Stimulated activated naive B cell treated with anti-CD40 and anti-IgM and Interleukin-4, amounts not matched to agents 10 μg/mL and 1 μg/mL and 100 μg/mL, for 72 hours (primary cell): ENCODE measurements at regions not wholly inside any gene's neighbourhood (a gene's known extent, or its start where the extent isn't known, plus 50 kb on each side); places are given as distances from the start of the nearest gene placed in this dataset.

Experiments used
- ATAC-seq, 2 donors: fragments of 150-1000 bp; cut with Tn5 transposase; replicated peaks; 2 replicates each; pipeline ENCODE4 v1.10.0; 2021; ENCODE audit warnings: moderate library complexity in 1 of 2
- DNase-seq: peaks from one replicate; pipeline ENCODE4 v3.0.0; 2021
- H3K27ac Mint-ChIP-seq: one replicate; pipeline ENCODE4 v1.8.0; 2022; ENCODE audit warnings: mild to moderate bottlenecking, mixed read lengths
- H3K27me3 Mint-ChIP-seq, 2 donors: one replicate each; pipeline ENCODE4 v1.8.0; 2022; ENCODE audit warnings: mixed read lengths in 2 of 2
- H3K36me3 Mint-ChIP-seq, 2 donors: one replicate each; pipeline ENCODE4 v1.8.0; 2022; ENCODE audit warnings: mixed read lengths in 2 of 2, mild to moderate bottlenecking in 1 of 2
- H3K4me1 Mint-ChIP-seq, 2 donors: one replicate each; pipeline ENCODE4 v1.8.0; 2022; ENCODE audit warnings: mixed read lengths in 2 of 2, mild to moderate bottlenecking in 1 of 2
- H3K4me3 Mint-ChIP-seq, 2 donors: one replicate each; pipeline ENCODE4 v1.8.0; 2022; ENCODE audit warnings: mild to moderate bottlenecking in 2 of 2, mixed read lengths in 2 of 2, moderate library complexity in 1 of 2
- H3K9me3 Mint-ChIP-seq, 2 donors: one replicate each; pipeline ENCODE4 v1.8.0; 2022; ENCODE audit warnings: mixed read lengths in 2 of 2, mild to moderate bottlenecking in 1 of 2

DNA sequence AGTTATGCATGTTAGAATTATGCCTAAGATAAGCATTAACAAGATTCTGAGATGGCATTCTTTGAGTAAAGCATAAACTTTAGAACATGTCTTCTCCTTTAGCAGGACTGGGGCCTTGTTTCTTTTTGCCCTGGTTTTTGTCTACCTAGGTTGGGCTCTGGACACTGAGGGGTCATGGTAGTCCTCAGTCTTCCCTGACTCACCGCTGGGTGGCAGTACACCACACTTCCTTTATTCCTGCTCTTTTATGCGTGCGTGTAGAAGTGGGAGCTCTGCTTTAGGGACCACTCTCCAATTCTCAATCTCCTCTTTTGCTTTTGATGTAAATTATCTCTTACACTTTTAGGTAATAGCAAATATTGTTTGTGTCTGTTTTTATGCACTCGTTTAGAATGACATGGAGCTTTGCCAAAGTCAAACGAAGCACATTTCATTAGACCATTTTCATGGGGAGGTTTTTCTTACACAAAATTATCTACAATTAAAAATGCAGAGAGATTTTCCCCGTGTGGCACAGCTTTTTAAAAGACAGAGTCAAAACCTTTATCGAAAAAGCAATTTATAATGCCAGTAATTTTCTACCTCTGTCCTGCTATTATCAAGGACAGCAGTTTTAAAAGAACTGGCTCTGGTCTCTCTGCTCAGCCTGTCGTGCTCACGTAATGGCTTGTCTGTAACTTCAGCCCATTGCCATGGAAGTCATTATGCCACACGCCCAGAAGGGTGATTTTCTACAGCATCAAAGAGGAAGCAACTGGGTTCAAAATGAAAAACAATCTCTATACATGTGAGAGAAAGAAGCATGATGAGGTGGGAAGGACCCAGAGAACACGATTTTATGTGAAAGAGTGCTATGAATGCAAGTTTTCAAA is 413.9 kb downstream of the COG6 start:
- peak; percentile 80 to 81 for ATAC-seq
- H3K4me3 Mint-ChIP-seq, result peak overlapping the region in 1 of 2 donors; percentile 28

DNA sequence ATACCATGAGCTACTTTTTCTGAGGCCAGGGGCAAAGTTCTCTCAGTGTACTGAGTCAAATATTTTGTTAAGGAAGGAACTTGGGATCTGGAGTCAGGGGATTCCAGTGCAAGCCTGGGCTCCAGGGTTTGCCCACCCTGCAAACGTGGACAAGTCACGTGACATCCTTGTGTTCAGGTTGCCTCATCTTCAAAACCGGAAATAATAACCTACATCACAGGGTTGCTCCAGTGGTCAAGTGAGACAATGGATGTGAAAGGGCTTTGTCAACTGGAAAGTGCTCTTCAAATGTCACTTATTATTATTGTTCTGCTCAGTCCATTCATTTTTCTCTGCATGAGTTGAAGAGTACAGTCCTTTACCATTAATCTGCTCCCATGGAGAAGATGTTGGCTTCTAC is 414.9 kb downstream of the COG6 start:
- ATAC-seq (peak in 1 of 2 donors; percentile 40), DNase-seq (no peak)
- Mint-ChIP-seq H3K4me3 (no peak overlapping the region), H3K27me3 (no peaks in the 10 kb centered on the region), H3K9me3 (no peaks in the 10 kb centered on the region), H3K4me1 (peaks cover 15 to 18% of the 10 kb centered on the region in 2 donors), H3K36me3 (no peaks in the 10 kb centered on the region), H3K27ac (no peak overlapping the region)

More for the DNA sequence above, 413.9 kb downstream of the COG6 start:
- no peaks in the 10 kb centered on the region for H3K27me3 Mint-ChIP-seq
- DNase-seq, result peak; percentile 47
- peak overlapping the region; percentile 38 for H3K27ac Mint-ChIP-seq
- H3K36me3 Mint-ChIP-seq, result no peaks in the 10 kb centered on the region
- no peaks in the 10 kb centered on the region for H3K9me3 Mint-ChIP-seq
- H3K4me1 Mint-ChIP-seq, result peaks cover 22 to 28% of the 10 kb centered on the region in 2 donors

DNA sequence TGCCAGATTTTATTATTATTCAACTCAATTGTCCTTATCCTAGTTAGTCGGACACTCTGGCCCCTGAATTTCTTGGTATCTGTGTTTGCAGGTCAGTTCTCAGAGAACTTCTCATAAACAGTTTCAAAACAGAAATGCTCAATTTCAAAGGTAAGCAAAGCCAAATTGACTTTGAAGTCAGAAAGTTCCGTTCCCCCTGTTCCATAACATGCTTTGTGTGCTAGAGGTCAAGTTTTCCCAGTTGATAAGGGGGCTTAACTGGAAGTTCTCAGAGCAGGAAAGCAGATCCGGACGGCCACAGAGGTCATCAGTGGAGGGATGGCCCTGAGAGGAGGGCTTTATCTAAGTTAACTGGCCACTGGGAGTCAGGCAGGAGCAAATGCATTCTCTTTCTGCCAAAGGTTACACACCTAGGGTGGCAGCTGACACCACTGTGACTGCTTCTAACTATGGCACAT is 417.2 kb downstream of the COG6 start:
- Mint-ChIP-seq H3K27me3 (no peaks in the 10 kb centered on the region), H3K4me1 (peaks cover 20 to 28% of the 10 kb centered on the region in 2 donors), H3K27ac (no peak overlapping the region), H3K36me3 (no peaks in the 10 kb centered on the region), H3K9me3 (no peaks in the 10 kb centered on the region), H3K4me3 (no peak overlapping the region)
- no peak for DNase-seq
- no peak for ATAC-seq

DNA sequence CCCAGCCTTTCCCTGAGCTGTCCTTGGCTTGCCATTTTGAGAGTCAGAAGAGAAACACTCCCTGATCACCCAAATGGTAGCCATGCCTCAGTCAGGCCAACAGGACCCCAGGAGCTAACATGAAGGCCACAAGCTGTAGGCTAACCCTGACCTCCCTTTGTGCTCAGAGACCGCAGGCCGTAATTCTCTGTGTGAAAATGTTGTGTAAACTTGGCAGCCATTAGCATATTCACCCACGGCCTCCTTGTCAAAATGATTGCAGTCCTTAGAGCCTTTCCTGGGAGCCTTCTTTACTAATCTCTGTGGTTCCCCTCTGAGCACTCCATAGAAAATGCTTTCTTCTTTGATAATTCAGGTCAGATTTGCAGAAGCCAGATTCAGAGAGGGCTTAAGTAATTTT is 418.9 kb downstream of the COG6 start:
- no peak for DNase-seq
- Mint-ChIP-seq H3K4me3 (no peak overlapping the region), H3K27me3 (no peaks in the 10 kb centered on the region), H3K9me3 (no peaks in the 10 kb centered on the region), H3K4me1 (peaks cover 14 to 25% of the 10 kb centered on the region in 2 donors), H3K36me3 (no peaks in the 10 kb centered on the region), H3K27ac (no peak overlapping the region)
- ATAC-seq, result no peak

DNA sequence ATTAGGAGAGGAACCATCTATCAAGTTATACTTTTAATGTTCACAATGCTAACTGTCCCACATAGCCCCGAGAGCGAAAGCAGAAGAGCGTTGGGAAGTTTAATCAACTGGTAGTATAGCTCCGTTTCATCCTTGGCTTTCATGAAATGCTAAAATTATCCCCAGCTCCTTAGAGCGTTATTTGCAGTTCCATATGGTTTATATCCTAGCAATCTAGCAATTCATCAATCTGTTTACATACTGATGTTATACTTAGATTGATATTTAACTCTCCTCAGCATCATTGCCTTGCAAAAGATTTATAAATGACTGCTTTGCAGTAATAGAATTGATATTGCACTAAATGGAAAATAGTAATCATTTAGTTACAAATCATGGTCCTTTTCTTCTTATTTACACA is 419.8 kb downstream of the COG6 start:
- Mint-ChIP-seq H3K36me3 (no peaks in the 10 kb centered on the region), H3K27ac (no peak overlapping the region), H3K27me3 (no peaks in the 10 kb centered on the region), H3K4me3 (no peak overlapping the region), H3K9me3 (no peaks in the 10 kb centered on the region), H3K4me1 (peaks cover 11 to 19% of the 10 kb centered on the region in 2 donors)
- DNase-seq (no peak), ATAC-seq (no peak)

DNA sequence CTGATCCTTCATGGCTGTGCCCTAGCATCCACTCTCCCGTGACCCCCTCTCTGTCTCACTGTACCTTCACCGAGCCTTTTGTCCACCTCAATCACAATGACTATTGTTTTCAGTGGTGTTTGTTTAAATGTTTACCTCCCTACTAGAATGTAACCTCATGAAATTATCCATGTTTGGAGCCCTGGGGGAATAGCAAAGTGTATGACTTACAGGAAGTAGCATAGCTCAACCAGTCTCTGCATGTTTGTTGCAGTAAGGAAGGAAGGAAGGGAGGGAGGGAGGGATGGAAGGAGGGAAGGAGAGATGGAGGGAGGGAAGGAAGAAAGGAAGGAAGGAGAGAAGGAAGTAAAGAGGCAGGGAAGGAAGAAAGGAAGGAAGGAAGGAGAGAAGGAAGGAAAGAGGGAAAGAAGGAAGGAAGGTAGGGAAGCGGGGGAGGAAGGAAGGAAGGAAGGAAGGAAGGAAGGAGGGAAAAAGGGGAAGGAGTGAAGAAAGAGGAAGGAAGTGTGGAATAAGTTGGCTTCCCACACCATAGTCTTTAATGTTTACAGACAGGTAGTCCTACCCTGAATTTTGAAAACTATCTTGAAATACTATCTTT is 421.4 kb downstream of the COG6 start:
- Mint-ChIP-seq H3K4me1 (peaks cover 7 to 13% of the 10 kb centered on the region in 2 donors), H3K27me3 (no peaks in the 10 kb centered on the region), H3K36me3 (no peaks in the 10 kb centered on the region), H3K27ac (no peak overlapping the region), H3K4me3 (no peak overlapping the region), H3K9me3 (no peaks in the 10 kb centered on the region)
- DNase-seq, result no peak
- no peak for ATAC-seq

DNA sequence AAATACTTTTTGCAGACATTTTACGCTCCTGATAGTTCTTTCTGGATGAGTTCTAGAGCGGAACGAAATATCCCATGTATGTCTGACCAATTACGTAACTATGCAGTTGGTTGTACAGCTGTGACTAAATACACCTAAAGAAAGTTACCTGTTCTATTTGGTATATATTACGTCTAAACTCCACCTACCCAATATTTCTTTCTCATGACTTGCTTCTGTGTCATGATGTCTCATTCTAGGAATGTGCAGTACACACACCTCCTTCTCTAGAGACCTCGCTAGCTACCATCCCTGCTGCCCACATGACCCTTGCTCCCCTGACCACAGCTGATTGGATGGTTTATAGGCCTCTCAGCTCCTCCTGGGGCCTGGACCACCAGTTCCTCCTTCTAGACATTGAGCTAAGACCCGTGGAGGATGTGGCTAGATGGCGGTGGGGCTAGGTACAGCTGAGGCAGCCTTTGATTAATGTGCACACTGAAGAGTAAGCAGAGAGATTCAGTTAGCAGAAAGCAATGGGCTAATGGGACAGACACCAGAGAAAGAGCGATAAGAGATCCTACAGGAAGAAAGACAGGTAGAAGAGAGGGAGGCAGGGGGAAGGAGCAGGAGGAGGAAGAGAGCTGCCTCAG is 422.1 kb downstream of the COG6 start:
- Mint-ChIP-seq H3K27me3 (no peaks in the 10 kb centered on the region), H3K27ac (no peak overlapping the region), H3K9me3 (no peaks in the 10 kb centered on the region), H3K4me3 (no peak overlapping the region), H3K4me1 (peaks cover 7 to 13% of the 10 kb centered on the region in 2 donors), H3K36me3 (peaks cover 0 to under 1% of the 10 kb centered on the region in 2 donors)
- DNase-seq, result no peak
- no peak for ATAC-seq

DNA sequence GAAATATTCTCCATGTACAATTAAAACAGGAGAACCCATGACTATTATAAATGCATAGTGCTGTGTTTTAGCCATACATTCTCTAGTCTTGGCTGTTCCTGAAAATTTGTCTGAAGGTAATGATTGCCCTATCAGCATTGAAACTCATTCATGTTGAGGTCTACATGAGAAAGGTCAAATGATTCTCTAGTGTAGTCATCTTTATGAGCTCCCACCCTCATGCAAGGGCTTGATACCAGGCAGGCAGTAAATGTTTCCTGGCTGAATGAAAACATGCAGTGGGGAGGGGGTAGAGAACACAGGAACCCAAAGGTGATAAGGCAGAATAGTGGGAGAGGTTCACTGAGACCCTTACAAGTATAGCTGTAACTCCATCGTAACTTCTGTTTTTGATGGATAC is 424.3 kb downstream of the COG6 start:
- Mint-ChIP-seq H3K4me1 (peaks cover 7 to 13% of the 10 kb centered on the region in 2 donors), H3K4me3 (no peak overlapping the region), H3K9me3 (no peaks in the 10 kb centered on the region), H3K27ac (no peak overlapping the region), H3K27me3 (no peaks in the 10 kb centered on the region), H3K36me3 (peaks cover 0 to 3% of the 10 kb centered on the region in 2 donors)
- no peak for DNase-seq
- ATAC-seq, result no peak

DNA sequence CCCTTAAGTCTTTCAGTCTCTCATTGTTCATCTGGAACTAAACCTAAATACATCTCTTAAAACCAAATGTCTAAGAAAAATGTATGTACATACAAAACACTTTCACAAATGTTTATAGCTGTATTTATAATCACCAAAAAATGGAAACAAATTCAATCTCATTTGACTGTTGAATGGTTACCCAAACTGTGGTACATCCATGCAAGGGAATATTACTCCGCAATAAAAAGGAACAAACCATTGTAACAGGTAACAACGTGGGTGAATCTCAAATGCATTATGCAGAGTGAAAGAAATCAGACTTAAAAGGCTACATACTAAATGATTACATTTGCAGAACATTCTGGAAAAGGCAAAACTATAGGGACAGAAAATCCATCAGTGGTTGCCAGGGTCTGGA is 425.2 kb downstream of the COG6 start:
- no peak for ATAC-seq
- peaks cover 7 to 13% of the 10 kb centered on the region in 2 donors for H3K4me1 Mint-ChIP-seq
- H3K4me3 Mint-ChIP-seq, result no peak overlapping the region
- H3K9me3 Mint-ChIP-seq, result no peaks in the 10 kb centered on the region
- no peaks in the 10 kb centered on the region for H3K27me3 Mint-ChIP-seq
- H3K36me3 Mint-ChIP-seq, result peaks cover 0 to 3% of the 10 kb centered on the region in 2 donors
- no peak overlapping the region for H3K27ac Mint-ChIP-seq
- no peak for DNase-seq

DNA sequence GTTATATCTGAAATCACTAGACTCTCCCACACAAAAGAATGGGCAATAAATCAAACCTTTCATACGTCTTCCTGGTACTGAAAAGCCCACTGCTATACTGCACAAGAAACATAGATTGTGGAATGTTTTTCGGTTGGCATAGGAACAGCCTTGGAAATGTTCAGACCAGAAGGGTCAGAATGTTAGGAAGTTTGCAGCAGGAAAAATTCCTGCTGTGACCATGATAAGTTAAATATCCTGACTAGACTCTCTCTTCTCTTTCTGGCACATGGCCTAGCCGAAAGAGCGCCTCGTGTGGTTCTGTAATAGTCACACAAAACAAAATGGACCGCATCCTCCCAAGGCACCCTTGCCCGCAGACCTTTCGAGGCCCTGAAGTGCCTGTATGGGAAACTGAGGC is 427.2 kb downstream of the COG6 start:
- peaks cover 1 to 3% of the 10 kb centered on the region in 2 donors for H3K36me3 Mint-ChIP-seq
- H3K27ac Mint-ChIP-seq, result no peak overlapping the region
- DNase-seq (no peak), ATAC-seq (no peak)
- no peak overlapping the region for H3K4me3 Mint-ChIP-seq
- H3K27me3 Mint-ChIP-seq, result no peaks in the 10 kb centered on the region
- H3K4me1 Mint-ChIP-seq, result peaks cover 1 to 3% of the 10 kb centered on the region in 2 donors
- H3K9me3 Mint-ChIP-seq, result no peaks in the 10 kb centered on the region

DNA sequence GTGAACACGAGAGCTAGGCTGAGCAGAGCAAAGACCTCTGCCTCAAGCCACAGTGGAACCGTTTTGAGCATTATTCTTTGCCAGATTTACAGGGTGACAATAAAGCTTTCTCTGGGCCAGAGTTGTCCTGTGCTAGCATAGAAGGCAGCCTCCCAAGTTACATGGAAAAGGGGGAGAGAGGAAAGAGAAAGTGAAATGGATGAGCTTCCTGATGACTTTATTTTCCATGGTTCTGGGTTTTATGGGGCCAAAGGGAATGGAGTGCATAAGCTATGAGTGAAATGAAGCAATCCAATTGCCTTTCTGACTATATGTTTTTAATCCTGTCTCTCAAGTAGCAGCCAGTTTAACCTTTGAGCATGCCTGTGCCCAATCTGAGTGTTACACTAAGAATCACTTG is 428.4 kb downstream of the COG6 start:
- ATAC-seq, result no peak
- Mint-ChIP-seq H3K27me3 (no peaks in the 10 kb centered on the region), H3K4me3 (no peak overlapping the region), H3K27ac (no peak overlapping the region), H3K4me1 (no peaks in the 10 kb centered on the region), H3K9me3 (no peaks in the 10 kb centered on the region), H3K36me3 (peaks cover 1 to 3% of the 10 kb centered on the region in 2 donors)
- DNase-seq, result no peak

DNA sequence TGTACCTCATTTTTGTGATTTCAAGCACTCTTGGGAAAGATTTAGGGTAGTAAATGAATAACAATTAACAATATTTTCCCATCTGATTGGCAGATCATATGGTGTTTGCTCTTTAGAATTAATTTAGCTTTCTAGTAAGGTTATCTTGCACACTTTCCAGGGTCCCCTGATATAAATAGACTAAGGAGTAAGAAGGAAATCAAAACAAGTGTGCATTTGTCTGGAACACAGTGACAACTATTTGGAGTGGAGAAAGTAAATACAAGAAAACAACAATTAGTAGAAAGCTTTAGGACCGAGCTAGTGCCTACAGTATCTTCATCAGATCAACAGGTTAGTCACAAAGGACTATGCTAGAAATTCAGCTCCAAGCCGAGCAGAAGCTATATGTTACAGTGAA is 429.5 kb downstream of the COG6 start:
- no peaks in the 10 kb centered on the region for H3K4me1 Mint-ChIP-seq
- H3K27me3 Mint-ChIP-seq, result no peaks in the 10 kb centered on the region
- no peak overlapping the region for H3K27ac Mint-ChIP-seq
- no peak for ATAC-seq
- H3K9me3 Mint-ChIP-seq, result no peaks in the 10 kb centered on the region
- peaks cover 1 to 3% of the 10 kb centered on the region in 2 donors for H3K36me3 Mint-ChIP-seq
- no peak overlapping the region for H3K4me3 Mint-ChIP-seq
- no peak for DNase-seq

DNA sequence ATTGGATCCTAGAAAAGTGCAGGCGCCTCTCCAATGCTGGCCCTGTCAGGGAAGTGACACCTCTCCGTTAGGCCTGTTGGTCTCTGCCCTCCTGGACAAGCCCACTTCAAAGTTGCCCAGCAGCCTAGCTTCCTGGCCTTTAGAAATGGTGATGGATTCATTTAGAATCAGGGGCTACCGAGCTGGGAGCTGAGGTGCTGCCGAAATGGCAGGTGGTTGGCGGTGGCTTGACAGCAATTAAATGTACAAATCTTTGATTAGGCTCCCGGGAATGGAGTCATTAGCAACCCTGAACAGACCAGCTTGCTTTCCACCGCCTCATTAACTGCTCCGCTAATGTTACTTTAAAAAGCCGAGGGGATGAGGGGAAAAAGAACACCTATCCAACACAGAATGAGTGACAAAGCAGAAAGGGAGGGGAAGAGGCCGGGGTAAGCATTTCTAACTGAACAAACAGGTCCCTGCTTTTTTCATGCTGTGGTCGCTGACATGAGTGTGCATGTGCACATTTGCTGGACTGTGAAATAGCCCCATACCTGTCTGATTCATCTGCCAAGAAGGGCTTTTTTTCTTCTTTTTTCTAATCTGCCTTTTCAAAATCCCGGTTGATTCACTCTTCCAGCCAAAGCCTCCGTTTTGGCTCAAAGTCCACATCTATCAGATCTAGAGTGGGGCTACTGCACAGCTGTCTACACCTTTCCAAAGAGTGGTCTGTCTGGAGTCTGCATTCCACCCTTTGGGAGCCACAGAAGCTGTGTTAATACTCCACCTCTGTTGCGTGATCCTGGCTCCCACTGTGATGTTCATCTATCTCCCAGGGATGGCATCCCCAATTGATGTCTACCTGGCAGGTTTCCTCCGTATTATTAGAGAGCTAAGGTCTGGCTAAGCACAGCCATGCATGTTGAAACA is 431.9 kb downstream of the COG6 start:
- H3K9me3 Mint-ChIP-seq, result no peaks in the 10 kb centered on the region
- no peak for DNase-seq
- H3K4me1 Mint-ChIP-seq, result no peaks in the 10 kb centered on the region
- H3K27me3 Mint-ChIP-seq, result no peaks in the 10 kb centered on the region
- H3K4me3 Mint-ChIP-seq, result no peak overlapping the region
- peaks cover 1 to 3% of the 10 kb centered on the region in 2 donors for H3K36me3 Mint-ChIP-seq
- no peak overlapping the region for H3K27ac Mint-ChIP-seq
- no peak for ATAC-seq

DNA sequence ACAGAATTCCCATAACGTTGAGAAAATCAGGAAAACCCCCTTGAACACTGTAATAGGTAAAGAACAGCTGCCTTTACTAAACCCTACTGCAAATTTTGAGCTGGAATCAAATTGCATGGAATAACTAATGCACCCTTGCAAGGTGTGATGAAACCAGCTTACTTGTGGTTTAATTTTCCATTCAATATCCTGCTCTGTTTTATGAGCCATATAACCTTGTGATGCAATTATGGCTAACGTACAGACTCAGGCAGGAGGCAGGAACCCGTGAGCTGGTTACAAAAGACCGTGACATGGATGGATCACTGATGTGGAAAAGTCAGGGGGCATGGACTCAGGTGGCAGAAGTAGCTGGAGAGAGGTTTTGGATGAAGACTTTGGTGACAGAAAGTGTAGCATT is 438.6 kb downstream of the COG6 start:
- Mint-ChIP-seq H3K36me3 (peaks cover 4 to 7% of the 10 kb centered on the region in 2 donors), H3K27me3 (no peaks in the 10 kb centered on the region), H3K27ac (no peak overlapping the region), H3K4me1 (peaks cover 5 to 7% of the 10 kb centered on the region in 2 donors), H3K4me3 (no peak overlapping the region), H3K9me3 (peaks cover 5% of the 10 kb centered on the region in 2 donors)
- no peak for DNase-seq
- ATAC-seq, result no peak
